ENCODE measurements at regions not wholly inside any gene's neighbourhood (a gene's known extent, or its start where the extent isn't known, plus 50 kb on each side); places are given as distances from the start of the nearest gene placed in this dataset.

- Histone ChIP-seq H3K9ac (ENCODE audit: insufficient read depth in 1 of 2, low read length in 2 of 2) (peak overlapping the region in 1 of 2 donors; percentile 4), H3K27me3 (ENCODE audit: control insufficient read depth in 3 of 3, insufficient read depth in 3 of 3, low read length in 2 of 3) (no peaks in the 10 kb centered on the region), H3K27ac (ENCODE audit: low read depth in 1 of 2, low read length in 1 of 2) (peak overlapping the region in 1 of 2 donors; percentile 9), H3K4me1 (ENCODE audit: control insufficient read depth in 5 of 5, insufficient read depth in 5 of 5, low read length in 5 of 5) (peaks cover 0 to 31% (median 5%) of the 10 kb centered on the region in 5 donors), H3K4me3 (no peak overlapping the region), H3K36me3 (ENCODE audit: control insufficient read depth in 4 of 4, insufficient read depth in 4 of 4, low read length in 4 of 4) (no peaks in the 10 kb centered on the region), H3K9me3 (ENCODE audit: control insufficient read depth in 4 of 4, insufficient read depth in 3 of 4, low read length in 3 of 4) (no peaks in the 10 kb centered on the region)
- ATAC-seq (ENCODE audit: insufficient read depth, low FRiP score): no peak
- TF ChIP-seq CTCF (IDR thresholded peaks at IDR 0.05; ENCODE audit: control extremely low read depth, extremely low read depth): no peak
- DNase-seq: no peak
- WGBS, 2 donors: 55 to 75% methylated on average over 11 of the region's 11 CpGs
Observed at GRCh38 chr12:116657921-116658495, 79.9 kb downstream of the SPRING1 start.

GRCh38 chr12:116656306-116656705, 81.6 kb downstream of the SPRING1 start:
- no peaks in the 10 kb centered on the region for H3K36me3 ChIP-seq (ENCODE audit: control insufficient read depth in 4 of 4, insufficient read depth in 4 of 4, low read length in 4 of 4)
- DNase-seq: peak in 1 of 3 donors; percentile 42
- H3K27ac ChIP-seq (ENCODE audit: low read depth in 1 of 2, low read length in 1 of 2): no peak overlapping the region
- TF ChIP-seq CTCF (IDR thresholded peaks at IDR 0.05; ENCODE audit: control extremely low read depth, extremely low read depth): no peak
- no peak overlapping the region for H3K9ac ChIP-seq (ENCODE audit: insufficient read depth in 1 of 2, low read length in 2 of 2)
- no peak for ATAC-seq (ENCODE audit: insufficient read depth, low FRiP score)
- no peak overlapping the region for H3K4me3 ChIP-seq
- H3K9me3 ChIP-seq (ENCODE audit: control insufficient read depth in 4 of 4, insufficient read depth in 3 of 4, low read length in 3 of 4): no peaks in the 10 kb centered on the region
- no peaks in the 10 kb centered on the region for H3K27me3 ChIP-seq (ENCODE audit: control insufficient read depth in 3 of 3, insufficient read depth in 3 of 3, low read length in 2 of 3)
- peaks cover 0 to 20% (median 7%) of the 10 kb centered on the region in 5 donors for H3K4me1 ChIP-seq (ENCODE audit: control insufficient read depth in 5 of 5, insufficient read depth in 5 of 5, low read length in 5 of 5)
- 87 to 89% methylated on average over 5 of the region's 5 CpGs for WGBS, 2 donors

- no peak overlapping the region for H3K4me3 ChIP-seq
- no peaks in the 10 kb centered on the region for H3K9me3 ChIP-seq (ENCODE audit: control insufficient read depth in 4 of 4, insufficient read depth in 3 of 4, low read length in 3 of 4)
- ATAC-seq (ENCODE audit: insufficient read depth, low FRiP score): no peak
- no peak overlapping the region for H3K9ac ChIP-seq (ENCODE audit: insufficient read depth in 1 of 2, low read length in 2 of 2)
- no peaks in the 10 kb centered on the region for H3K36me3 ChIP-seq (ENCODE audit: control insufficient read depth in 4 of 4, insufficient read depth in 4 of 4, low read length in 4 of 4)
- no peak for DNase-seq
- no peaks in the 10 kb centered on the region for H3K27me3 ChIP-seq (ENCODE audit: control insufficient read depth in 3 of 3, insufficient read depth in 3 of 3, low read length in 2 of 3)
- H3K4me1 ChIP-seq (ENCODE audit: control insufficient read depth in 5 of 5, insufficient read depth in 5 of 5, low read length in 5 of 5): peaks cover 0 to 20% (median 7%) of the 10 kb centered on the region in 5 donors
- WGBS, 2 donors: 92 to 97% methylated on average over 6 of the region's 6 CpGs
- no peak overlapping the region for H3K27ac ChIP-seq (ENCODE audit: low read depth in 1 of 2, low read length in 1 of 2)
- no peak for TF ChIP-seq CTCF (IDR thresholded peaks at IDR 0.05; ENCODE audit: control extremely low read depth, extremely low read depth)
Observed at GRCh38 chr12:116654226-116654743, 83.6 kb downstream of the SPRING1 start.

All from lung (tissue), 11 donors.